Amniotic stem cell (primary cell): ENCODE measurements at regions not wholly inside any gene's neighbourhood (a gene's known extent, or its start where the extent isn't known, plus 50 kb on each side); places are given as distances from the start of the nearest gene placed in this dataset.

Experiments used
- DNase-seq: peaks from one replicate; lab custom pipeline; 2025; lab: John Stamatoyannopoulos, UW

DNA sequence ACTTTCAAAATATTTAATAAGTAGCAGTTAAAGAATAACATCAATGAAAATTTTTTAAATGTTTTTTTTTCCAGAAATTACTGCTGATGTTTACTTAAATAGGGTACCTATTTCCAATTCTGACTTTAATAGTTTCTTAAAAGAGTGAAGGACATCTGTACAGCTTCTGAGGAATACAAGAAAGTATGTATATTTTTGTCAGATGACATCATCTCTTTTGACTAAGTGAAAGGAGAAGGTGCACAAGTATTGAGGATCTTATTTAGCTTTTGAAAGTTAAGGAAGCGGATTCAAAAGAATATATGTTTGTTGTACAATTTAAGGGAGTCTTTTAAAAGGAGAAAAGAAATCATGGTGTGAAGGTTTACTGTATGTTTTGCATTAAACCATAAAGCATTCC is 90.0 kb upstream of the SLC35B3 start:
- DNase-seq, result no peak

DNA sequence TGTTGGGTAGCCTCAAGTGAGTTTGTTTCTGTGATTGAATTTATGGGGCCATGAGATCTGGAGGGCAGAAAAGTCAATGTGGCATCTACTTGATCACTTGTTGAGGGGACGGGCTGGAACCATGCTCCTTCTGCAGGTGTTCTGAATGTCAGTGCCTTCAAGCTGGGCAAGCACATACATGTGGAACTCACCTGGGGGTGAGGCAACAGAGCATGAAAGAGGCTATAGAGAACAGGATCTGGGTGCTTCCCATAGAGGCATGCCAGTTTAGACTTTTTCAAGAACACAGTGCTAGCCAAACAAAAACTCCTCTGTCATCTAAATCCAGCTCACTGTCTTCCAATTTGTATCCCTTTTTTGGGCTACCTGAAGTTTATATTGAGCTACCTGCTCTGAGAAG is 77.8 kb upstream of the SLC35B3 start:
- DNase-seq, result no peak

GRCh38 chr6:8507286-8507685 is 71.9 kb upstream of the SLC35B3 start:
- no peak for DNase-seq

- no peak for DNase-seq
These were observed 70.8 kb upstream of the SLC35B3 start for GRCh38 chr6:8506126-8506525.

DNA sequence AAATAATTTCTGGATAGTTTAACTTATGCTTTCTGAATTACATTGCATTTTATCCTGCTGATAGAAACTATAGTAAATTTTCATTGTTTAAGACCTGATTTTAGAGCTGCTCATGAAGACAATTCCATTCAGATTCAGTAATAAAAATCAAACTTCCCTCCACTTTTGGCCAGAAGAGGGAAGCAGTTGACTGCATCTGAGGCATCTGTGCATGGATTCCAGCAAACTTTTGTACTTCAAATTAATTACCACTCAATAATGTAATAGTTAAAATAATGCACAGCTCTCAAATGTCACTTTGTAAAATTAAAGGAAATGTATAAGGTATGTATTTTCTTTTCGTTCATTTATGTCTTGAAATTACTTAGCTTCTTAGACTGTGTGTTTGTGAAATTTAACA is 64.2 kb upstream of the SLC35B3 start:
- no peak for DNase-seq

DNA sequence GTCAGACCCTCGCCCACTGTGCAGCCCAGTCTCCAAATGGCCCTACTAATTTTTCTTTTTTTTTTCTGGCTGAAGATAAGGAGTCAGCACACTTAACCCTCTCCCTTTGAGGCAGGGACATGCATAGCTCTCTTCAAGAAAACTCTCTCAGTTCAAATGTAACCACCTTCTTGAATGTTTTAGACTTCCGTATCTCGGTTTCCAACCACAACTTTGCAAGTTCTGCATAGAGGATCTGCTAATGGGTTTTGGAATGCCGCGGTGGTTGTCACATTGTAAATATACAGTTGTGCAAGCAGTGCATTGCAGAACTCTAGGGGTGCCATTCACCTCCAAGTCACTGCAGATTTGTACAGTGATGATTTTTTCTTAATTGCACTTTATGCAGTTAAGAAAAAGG is 59.4 kb upstream of the SLC35B3 start:
- DNase-seq, result no peak

- no peak for DNase-seq
These were observed 57.3 kb upstream of the SLC35B3 start for GRCh38 chr6:8492536-8493133.
